Skeletal muscle satellite cell (primary cell): ENCODE measurements at regions not wholly inside any gene's neighbourhood (a gene's known extent, or its start where the extent isn't known, plus 50 kb on each side); places are given as distances from the start of the nearest gene placed in this dataset.
"Not testable (repeated sequence)": the region's sequence is repeated elsewhere in the genome, so short reads cannot be mapped to it uniquely, and the experiment has no call there.

Experiments used
- H3K27me3 ChIP-seq: 2 replicates; pipeline ENCODE4 v1.7.0; 2013; ENCODE audit warnings: low read length; ENCODE audit not compliant: control insufficient read depth, insufficient read depth
- H3K36me3 ChIP-seq: 2 replicates; pipeline ENCODE4 v1.7.0; 2013; ENCODE audit warnings: mild to moderate bottlenecking, control low read depth, low read length; ENCODE audit not compliant: insufficient read depth
- H3K4me1 ChIP-seq: 2 replicates; pipeline ENCODE4 v1.7.0; 2013; ENCODE audit warnings: low read length; ENCODE audit not compliant: control insufficient read depth, insufficient read depth
- H3K4me2 ChIP-seq: 2 replicates; pipeline ENCODE4 v1.7.0; 2013; ENCODE audit warnings: mild to moderate bottlenecking, low read length
- H3K4me3 ChIP-seq: 2 replicates; pipeline ENCODE4 v1.7.0; 2013; ENCODE audit warnings: low read length
- H3K9ac ChIP-seq: 2 replicates; pipeline ENCODE4 v1.7.0; 2013; ENCODE audit warnings: mild to moderate bottlenecking, low read depth, low read length, moderate library complexity
- H3K9me3 ChIP-seq: replicated peaks from 2 replicates; pipeline ENCODE4 v1.7.0; 2013; ENCODE audit warnings: mild to moderate bottlenecking, control low read depth, low read length

- Histone ChIP-seq H3K4me2 (no peak overlapping the region), H3K9ac (no peak overlapping the region), H3K9me3 (no peaks in the 10 kb centered on the region), H3K27me3 (no peaks in the 10 kb centered on the region), H3K4me3 (no peak overlapping the region), H3K36me3 (no peaks in the 10 kb centered on the region), H3K4me1 (no peaks in the 10 kb centered on the region)
These were observed 237.2 kb upstream of the PUDP start for GRCh38 chrX:7385131-7385530.

DNA sequence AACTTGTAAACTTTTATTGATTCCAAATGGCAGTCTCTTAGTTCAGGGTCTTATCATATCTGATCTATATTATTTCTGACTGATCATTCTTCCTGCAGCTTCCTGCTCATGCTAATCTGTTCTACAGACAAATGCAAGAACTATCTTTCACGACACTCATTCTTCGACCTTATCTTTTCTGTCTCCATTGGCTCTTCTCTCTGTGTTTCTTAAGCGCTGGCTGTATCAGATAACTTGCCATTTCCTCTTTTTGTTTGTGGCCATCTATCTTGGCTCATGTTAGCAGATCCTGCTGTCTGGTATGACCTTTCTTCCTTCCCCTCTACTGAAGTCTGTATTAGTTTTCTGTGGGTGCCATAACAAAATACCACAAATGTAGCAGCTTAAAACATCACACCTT is 230.5 kb upstream of the PUDP start:
- Histone ChIP-seq H3K9me3 (peaks cover 6% of the 10 kb centered on the region), H3K4me3 (no peak overlapping the region), H3K9ac (no peak overlapping the region), H3K4me1 (peaks cover 9% of the 10 kb centered on the region), H3K36me3 (no peaks in the 10 kb centered on the region), H3K27me3 (no peaks in the 10 kb centered on the region), H3K4me2 (no peak overlapping the region)

- peaks cover 9% of the 10 kb centered on the region for H3K9me3 ChIP-seq
- no peaks in the 10 kb centered on the region for H3K27me3 ChIP-seq
- H3K36me3 ChIP-seq: no peaks in the 10 kb centered on the region
- H3K4me3 ChIP-seq: no peak overlapping the region
- H3K9ac ChIP-seq: peak overlapping the region; percentile 25
- H3K4me1 ChIP-seq: peaks cover 31% of the 10 kb centered on the region
- H3K4me2 ChIP-seq: peak overlapping the region; percentile 56
These were observed 225.0 kb upstream of the PUDP start for GRCh38 chrX:7372825-7373525.

- H3K27me3 ChIP-seq: no peaks in the 10 kb centered on the region
- H3K4me1 ChIP-seq: no peaks in the 10 kb centered on the region
- no peak overlapping the region for H3K4me2 ChIP-seq
- no peak overlapping the region for H3K9ac ChIP-seq
- no peaks in the 10 kb centered on the region for H3K9me3 ChIP-seq
- no peak overlapping the region for H3K4me3 ChIP-seq
- H3K36me3 ChIP-seq: no peaks in the 10 kb centered on the region
These were observed 214.2 kb upstream of the PUDP start for GRCh38 chrX:7362111-7362510.

DNA sequence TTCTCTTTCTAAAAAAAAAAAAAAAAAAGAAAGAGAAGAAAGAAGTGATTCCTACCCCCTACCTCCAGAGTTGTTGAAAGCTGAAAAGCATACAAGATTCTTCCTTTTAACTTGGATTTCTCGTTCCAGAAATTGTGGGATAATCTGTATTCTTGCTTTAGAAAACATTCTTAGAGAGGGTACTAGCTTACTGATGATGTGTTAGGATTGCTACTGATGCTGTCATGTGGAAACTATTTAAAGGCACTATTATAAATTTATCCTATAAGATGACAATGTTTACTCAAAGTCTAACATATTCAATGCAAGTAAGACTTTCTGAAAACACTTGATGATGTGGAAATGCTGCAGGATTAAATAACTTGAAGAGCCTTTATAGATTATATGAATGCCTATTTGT is 204.0 kb upstream of the PUDP start:
- Histone ChIP-seq H3K36me3 (no peaks in the 10 kb centered on the region), H3K4me2 (no peak overlapping the region), H3K4me3 (no peak overlapping the region), H3K9ac (peak overlapping the region; percentile 31), H3K4me1 (peaks cover 10% of the 10 kb centered on the region), H3K27me3 (no peaks in the 10 kb centered on the region), H3K9me3 (no peaks in the 10 kb centered on the region)

DNA sequence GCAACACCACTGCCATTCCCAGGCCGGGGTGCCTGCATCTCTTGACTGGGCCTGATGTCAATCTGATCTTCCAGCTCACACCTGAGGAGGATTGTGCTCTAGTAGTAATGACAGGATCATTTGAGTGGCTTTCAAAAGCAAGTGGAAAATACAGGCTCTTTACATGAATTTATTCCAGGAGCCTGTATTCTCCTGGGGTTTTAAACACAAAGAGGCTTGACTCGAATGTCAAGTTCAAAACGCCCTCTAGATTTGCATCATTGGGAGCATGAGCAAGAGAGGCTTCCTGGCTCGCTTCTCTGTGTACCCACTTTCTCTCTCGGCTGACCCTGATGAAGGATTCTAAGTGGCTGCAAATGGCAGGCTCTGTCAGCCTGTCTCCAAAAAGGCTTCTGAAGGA is 199.5 kb upstream of the PUDP start:
- Histone ChIP-seq H3K9me3 (no peaks in the 10 kb centered on the region), H3K27me3 (no peaks in the 10 kb centered on the region), H3K4me3 (no peak overlapping the region), H3K9ac (no peak overlapping the region), H3K4me1 (peaks cover 20% of the 10 kb centered on the region), H3K36me3 (no peaks in the 10 kb centered on the region), H3K4me2 (no peak overlapping the region)

GRCh38 chrX:7346021-7346420 is 198.1 kb upstream of the PUDP start:
- H3K4me2 ChIP-seq: no peak overlapping the region
- H3K4me3 ChIP-seq: no peak overlapping the region
- no peaks in the 10 kb centered on the region for H3K27me3 ChIP-seq
- peak overlapping the region; percentile 62 for H3K9ac ChIP-seq
- no peaks in the 10 kb centered on the region for H3K36me3 ChIP-seq
- no peaks in the 10 kb centered on the region for H3K9me3 ChIP-seq
- peaks cover 11% of the 10 kb centered on the region for H3K4me1 ChIP-seq

GRCh38 chrX:7343181-7343580 is 195.2 kb upstream of the PUDP start:
- H3K9ac ChIP-seq: no peak overlapping the region
- no peaks in the 10 kb centered on the region for H3K36me3 ChIP-seq
- H3K9me3 ChIP-seq: no peaks in the 10 kb centered on the region
- H3K27me3 ChIP-seq: no peaks in the 10 kb centered on the region
- peaks cover 11% of the 10 kb centered on the region for H3K4me1 ChIP-seq
- H3K4me3 ChIP-seq: no peak overlapping the region
- no peak overlapping the region for H3K4me2 ChIP-seq

GRCh38 chrX:7335816-7336362 is 187.9 kb upstream of the PUDP start:
- peaks cover 32% of the 10 kb centered on the region for H3K4me1 ChIP-seq
- H3K27me3 ChIP-seq, H3K4me3 ChIP-seq, H3K9ac ChIP-seq, H3K9me3 ChIP-seq, H3K4me2 ChIP-seq, H3K36me3 ChIP-seq: not testable (repeated sequence)

DNA sequence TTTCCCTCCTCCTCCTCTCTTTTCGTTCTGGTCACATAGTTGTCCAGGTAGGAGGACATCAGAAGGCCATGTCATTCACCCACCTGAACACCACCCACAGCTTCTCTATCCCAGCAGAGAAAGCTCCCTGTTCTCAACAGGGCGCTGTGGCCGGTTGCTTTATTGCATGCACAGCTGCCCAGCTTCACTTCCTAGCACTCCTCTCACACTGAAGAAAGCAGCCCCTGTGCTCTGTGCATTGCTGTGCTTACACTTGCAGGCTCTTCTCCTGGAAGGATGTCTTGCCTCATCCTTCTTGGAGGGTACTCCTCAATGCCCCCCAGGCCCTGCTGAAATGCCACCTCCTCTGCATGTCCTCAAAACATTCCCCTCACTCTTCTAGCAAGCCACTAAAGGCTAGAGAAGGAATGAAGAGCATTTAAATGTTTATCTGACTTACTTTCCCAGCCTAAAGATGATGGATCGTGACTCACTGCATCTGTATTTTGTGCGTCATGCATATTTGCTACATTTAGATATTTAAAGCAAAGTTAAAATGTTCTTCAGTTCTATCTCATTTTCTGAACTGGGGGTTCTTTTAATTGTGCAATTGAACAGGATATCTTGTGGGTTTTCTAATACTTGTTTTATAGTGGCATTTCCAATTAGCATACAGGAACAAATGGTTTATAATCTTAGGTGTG is 186.4 kb upstream of the PUDP start:
- peaks cover 47% of the 10 kb centered on the region for H3K4me1 ChIP-seq
- H3K4me2 ChIP-seq: peak overlapping the region; percentile 44
- peak overlapping the region; percentile 56 for H3K9ac ChIP-seq
- no peaks in the 10 kb centered on the region for H3K36me3 ChIP-seq
- H3K4me3 ChIP-seq: no peak overlapping the region
- no peaks in the 10 kb centered on the region for H3K27me3 ChIP-seq
- no peaks in the 10 kb centered on the region for H3K9me3 ChIP-seq

GRCh38 chrX:7330971-7331746 is 183.2 kb upstream of the PUDP start:
- Histone ChIP-seq H3K9ac (peak overlapping the region; percentile 70), H3K4me2 (peak overlapping the region; percentile 25), H3K4me1 (peaks cover 47% of the 10 kb centered on the region), H3K9me3 (no peaks in the 10 kb centered on the region), H3K27me3 (no peaks in the 10 kb centered on the region), H3K4me3 (no peak overlapping the region), H3K36me3 (no peaks in the 10 kb centered on the region)
